ENCODE measurements at regions not wholly inside any gene's neighbourhood (a gene's known extent, or its start where the extent isn't known, plus 50 kb on each side); places are given as distances from the start of the nearest gene placed in this dataset.
"Not testable (repeated sequence)": the region's sequence is repeated elsewhere in the genome, so short reads cannot be mapped to it uniquely, and the experiment has no call there.

DNA sequence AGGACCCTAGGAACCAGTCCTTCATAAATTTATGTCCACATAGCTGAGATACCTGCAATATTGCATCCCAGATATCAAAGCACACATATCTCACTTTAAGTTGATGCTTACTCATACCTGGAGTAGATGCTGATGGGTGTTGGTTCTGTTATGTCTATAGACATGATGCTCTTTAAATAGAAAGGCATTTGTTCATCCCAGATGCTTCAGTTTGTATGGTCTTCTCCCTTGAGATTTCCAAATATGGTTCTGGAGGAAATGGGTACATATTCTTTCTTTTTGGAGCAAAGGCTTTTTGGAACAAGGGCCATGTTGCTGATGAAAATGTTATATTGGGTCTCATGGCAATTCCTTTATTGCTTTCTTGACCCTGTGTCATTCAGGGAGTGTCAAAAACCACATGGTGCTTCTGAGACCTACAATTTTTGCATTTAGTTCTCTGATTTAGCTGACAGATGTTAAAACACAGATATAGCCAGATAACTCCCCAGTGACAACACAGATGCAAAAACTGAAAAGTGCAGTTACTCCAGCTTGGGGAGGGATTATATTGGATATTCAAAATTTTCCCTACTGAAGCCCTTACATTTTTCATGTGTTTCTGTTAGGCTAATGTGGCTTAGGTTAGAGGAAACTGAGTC, 211.4 kb downstream of the KCNRG start:
- Histone ChIP-seq H3K9me3 (no peaks in the 10 kb centered on the region), H3K27ac (no peak overlapping the region), H3K27me3 (no peaks in the 10 kb centered on the region), H3K36me3 (no peaks in the 10 kb centered on the region), H3K4me1 (peaks cover 12% of the 10 kb centered on the region), H3K4me3 (no peak overlapping the region)
- no peak for TF ChIP-seq POLR2AphosphoS5 (IDR thresholded peaks at IDR 0.05; ENCODE audit: insufficient read depth in 1 of 2, low read depth in 1 of 2)
- TF ChIP-seq, protein P1, sequence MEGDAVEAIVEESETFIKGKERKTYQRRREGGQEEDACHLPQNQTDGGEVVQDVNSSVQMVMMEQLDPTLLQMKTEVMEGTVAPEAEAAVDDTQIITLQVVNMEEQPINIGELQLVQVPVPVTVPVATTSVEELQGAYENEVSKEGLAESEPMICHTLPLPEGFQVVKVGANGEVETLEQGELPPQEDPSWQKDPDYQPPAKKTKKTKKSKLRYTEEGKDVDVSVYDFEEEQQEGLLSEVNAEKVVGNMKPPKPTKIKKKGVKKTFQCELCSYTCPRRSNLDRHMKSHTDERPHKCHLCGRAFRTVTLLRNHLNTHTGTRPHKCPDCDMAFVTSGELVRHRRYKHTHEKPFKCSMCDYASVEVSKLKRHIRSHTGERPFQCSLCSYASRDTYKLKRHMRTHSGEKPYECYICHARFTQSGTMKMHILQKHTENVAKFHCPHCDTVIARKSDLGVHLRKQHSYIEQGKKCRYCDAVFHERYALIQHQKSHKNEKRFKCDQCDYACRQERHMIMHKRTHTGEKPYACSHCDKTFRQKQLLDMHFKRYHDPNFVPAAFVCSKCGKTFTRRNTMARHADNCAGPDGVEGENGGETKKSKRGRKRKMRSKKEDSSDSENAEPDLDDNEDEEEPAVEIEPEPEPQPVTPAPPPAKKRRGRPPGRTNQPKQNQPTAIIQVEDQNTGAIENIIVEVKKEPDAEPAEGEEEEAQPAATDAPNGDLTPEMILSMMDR (IDR thresholded peaks at IDR 0.05) = no peak
- no peak for TF ChIP-seq POLR2A (IDR thresholded peaks at IDR 0.05)
- intact Hi-C loops (cut with DNase I) = no loop called here
- no peak for DNase-seq (ENCODE audit: extremely low spot score in 2 of 2)

- Histone ChIP-seq H3K9me3 (no peaks in the 10 kb centered on the region), H3K4me1 (peaks cover 12% of the 10 kb centered on the region), H3K36me3 (no peaks in the 10 kb centered on the region), H3K27ac (no peak overlapping the region), H3K4me3 (no peak overlapping the region), H3K27me3 (no peaks in the 10 kb centered on the region)
- TF ChIP-seq, protein P1 (IDR thresholded peaks at IDR 0.05) = no peak
- TF ChIP-seq POLR2AphosphoS5 (IDR thresholded peaks at IDR 0.05; ENCODE audit: insufficient read depth in 1 of 2, low read depth in 1 of 2) (no peak), POLR2A (IDR thresholded peaks at IDR 0.05) (no peak)
- intact Hi-C loops (cut with DNase I) = no loop called here
- no peak for DNase-seq (ENCODE audit: extremely low spot score in 2 of 2)
Measured at GRCh38 chr13:50227361-50227760, 212.1 kb downstream of the KCNRG start.

DNA sequence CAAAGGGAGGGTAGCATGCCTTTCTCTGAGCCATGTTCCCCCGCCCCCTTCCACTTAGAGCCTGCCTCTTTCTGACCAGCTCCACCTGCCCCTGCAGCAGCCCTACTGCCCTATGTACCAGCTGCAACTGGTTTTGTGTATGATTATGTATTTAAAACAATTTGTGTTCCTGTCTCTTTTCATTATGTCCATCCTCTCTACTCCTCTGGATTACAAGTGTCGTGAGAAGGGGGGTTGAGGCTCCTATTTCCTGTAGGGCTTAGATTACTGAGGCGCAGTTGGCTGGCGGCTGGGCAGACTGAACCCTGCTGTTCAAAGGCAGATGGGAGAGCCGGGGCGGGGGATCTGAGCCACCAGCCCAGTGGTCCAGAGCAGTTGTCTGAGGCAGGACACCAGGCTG, 213.3 kb downstream of the KCNRG start:
- no peaks in the 10 kb centered on the region for H3K27me3 ChIP-seq
- H3K4me3 ChIP-seq = no peak overlapping the region
- no peaks in the 10 kb centered on the region for H3K9me3 ChIP-seq
- no peak for DNase-seq (ENCODE audit: extremely low spot score in 2 of 2)
- intact Hi-C loops (cut with DNase I) = no loop called here
- H3K36me3 ChIP-seq = no peaks in the 10 kb centered on the region
- H3K4me1 ChIP-seq = peaks cover under 1% of the 10 kb centered on the region
- TF ChIP-seq, protein P1 (IDR thresholded peaks at IDR 0.05) = no peak
- no peak for TF ChIP-seq POLR2AphosphoS5 (IDR thresholded peaks at IDR 0.05; ENCODE audit: insufficient read depth in 1 of 2, low read depth in 1 of 2)
- TF ChIP-seq POLR2A (IDR thresholded peaks at IDR 0.05) = no peak
- H3K27ac ChIP-seq = no peak overlapping the region

DNA sequence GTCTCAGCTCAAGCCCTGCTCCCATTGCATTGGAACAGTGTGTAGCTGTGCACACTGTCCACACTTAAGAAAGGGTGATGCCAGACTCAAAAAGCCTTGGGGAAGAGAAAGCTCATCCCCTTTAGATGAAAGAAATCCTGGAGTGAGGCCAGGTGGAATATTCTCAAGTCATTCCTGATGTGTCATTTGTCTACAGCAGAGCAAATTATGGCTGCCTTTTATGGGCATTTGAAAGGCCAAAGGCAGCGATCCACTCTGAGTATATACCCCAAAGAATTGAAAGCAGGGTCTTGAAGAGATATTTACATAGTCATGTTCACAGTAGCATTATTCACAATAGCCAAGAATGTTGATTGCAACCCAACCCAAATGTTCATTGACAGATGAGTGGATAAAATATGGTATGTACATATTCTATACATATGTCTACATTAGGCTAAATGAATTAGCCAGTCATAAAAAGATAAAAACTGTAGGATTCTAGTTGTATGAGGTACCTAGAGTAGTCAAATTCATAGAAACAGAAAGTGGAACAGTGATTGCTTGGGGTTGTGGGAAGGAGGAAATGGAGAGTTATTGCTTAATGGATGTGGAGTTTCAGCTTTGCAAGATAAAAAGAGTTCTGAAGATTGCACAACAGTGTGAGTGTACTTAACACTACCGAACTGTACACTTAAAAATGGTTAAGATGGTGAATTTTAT, 214.9 kb downstream of the KCNRG start:
- intact Hi-C loops (cut with DNase I) = no loop called here
- Histone ChIP-seq H3K27me3 (no peaks in the 10 kb centered on the region), H3K27ac (no peak overlapping the region), H3K4me3 (no peak overlapping the region), H3K4me1 (no peaks in the 10 kb centered on the region), H3K9me3 (no peaks in the 10 kb centered on the region), H3K36me3 (no peaks in the 10 kb centered on the region)
- TF ChIP-seq POLR2AphosphoS5 (IDR thresholded peaks at IDR 0.05; ENCODE audit: insufficient read depth in 1 of 2, low read depth in 1 of 2) (no peak), POLR2A (IDR thresholded peaks at IDR 0.05) (no peak)
- TF ChIP-seq, protein P1 (IDR thresholded peaks at IDR 0.05) = no peak
- no peak for DNase-seq (ENCODE audit: extremely low spot score in 2 of 2)

- H3K27me3 ChIP-seq = no peaks in the 10 kb centered on the region
- no peaks in the 10 kb centered on the region for H3K36me3 ChIP-seq
- DNase-seq (ENCODE audit: extremely low spot score in 2 of 2) = no peak
- no peak overlapping the region for H3K4me3 ChIP-seq
- TF ChIP-seq, protein P1 (IDR thresholded peaks at IDR 0.05) = no peak
- TF ChIP-seq POLR2A (IDR thresholded peaks at IDR 0.05) (no peak), POLR2AphosphoS5 (IDR thresholded peaks at IDR 0.05; ENCODE audit: insufficient read depth in 1 of 2, low read depth in 1 of 2) (no peak)
- no peaks in the 10 kb centered on the region for H3K4me1 ChIP-seq
- intact Hi-C loops (cut with DNase I) = no loop called here
- H3K27ac ChIP-seq = no peak overlapping the region
- no peaks in the 10 kb centered on the region for H3K9me3 ChIP-seq
Measured at GRCh38 chr13:50230662-50230978, 215.4 kb downstream of the KCNRG start.

GRCh38 chr13:50233574-50233973, 218.3 kb downstream of the KCNRG start:
- H3K27ac ChIP-seq; H3K4me3 ChIP-seq; H3K4me1 ChIP-seq; H3K36me3 ChIP-seq; DNase-seq (ENCODE audit: extremely low spot score in 2 of 2); H3K27me3 ChIP-seq; H3K9me3 ChIP-seq; intact Hi-C loops (cut with DNase I): not testable (repeated sequence)

Data from vagina (tissue), 2 donors.